Thymus (tissue), 11 donors: ENCODE measurements at regions not wholly inside any gene's neighbourhood (a gene's known extent, or its start where the extent isn't known, plus 50 kb on each side); places are given as distances from the start of the nearest gene placed in this dataset.

Experiments used
- DNase-seq, 9 donors: peaks; one replicate each; pipeline ENCODE4 v3.0.0-alpha.2; 2013; ENCODE audit warnings: low spot score in 9 of 9, low read depth in 6 of 9, missing footprints in 1 of 9
- H3K27ac ChIP-seq, 2 donors: one replicate each; pipeline ENCODE4 v1.5.1; 2013; ENCODE audit warnings: control low read depth in 1 of 2, low read depth in 1 of 2, low read length in 1 of 2, mild to moderate bottlenecking in 1 of 2, moderate library complexity in 1 of 2
- H3K27me3 ChIP-seq, 2 donors: one replicate each; pipeline ENCODE4 v1.5.1; 2013; ENCODE audit warnings: low read length in 1 of 2; ENCODE audit not compliant: control insufficient read depth in 2 of 2, insufficient read depth in 1 of 2
- H3K36me3 ChIP-seq, 2 donors: one replicate each; pipeline ENCODE4 v1.5.1; 2013; ENCODE audit warnings: low read length in 1 of 2, mild to moderate bottlenecking in 1 of 2, moderate library complexity in 1 of 2; ENCODE audit not compliant: control insufficient read depth in 2 of 2, insufficient read depth in 2 of 2
- H3K4me1 ChIP-seq, 2 donors: one replicate each; pipeline ENCODE4 v1.5.1; 2013; ENCODE audit warnings: low read length in 2 of 2; ENCODE audit not compliant: control insufficient read depth in 2 of 2, insufficient read depth in 2 of 2
- H3K4me3 ChIP-seq, 2 donors: one replicate each; pipeline ENCODE4 v1.5.1; 2013; ENCODE audit warnings: low read length in 2 of 2, control low read depth in 1 of 2, mild to moderate bottlenecking in 1 of 2
- H3K9me3 ChIP-seq, 2 donors: one replicate each; pipeline ENCODE4 v1.5.1; 2013; ENCODE audit warnings: low read length in 1 of 2, mild to moderate bottlenecking in 1 of 2; ENCODE audit not compliant: control insufficient read depth in 2 of 2, insufficient read depth in 1 of 2
- WGBS: extraction: QIAGEN DNeasy Blood & Tissue Kit; methylation state at CpG from one replicate; pipeline ENCODE4 v1.1.7; 2013; 5-methylcytosine and 5-hydroxymethylcytosine counted together
- donor health status: healthy.

DNA sequence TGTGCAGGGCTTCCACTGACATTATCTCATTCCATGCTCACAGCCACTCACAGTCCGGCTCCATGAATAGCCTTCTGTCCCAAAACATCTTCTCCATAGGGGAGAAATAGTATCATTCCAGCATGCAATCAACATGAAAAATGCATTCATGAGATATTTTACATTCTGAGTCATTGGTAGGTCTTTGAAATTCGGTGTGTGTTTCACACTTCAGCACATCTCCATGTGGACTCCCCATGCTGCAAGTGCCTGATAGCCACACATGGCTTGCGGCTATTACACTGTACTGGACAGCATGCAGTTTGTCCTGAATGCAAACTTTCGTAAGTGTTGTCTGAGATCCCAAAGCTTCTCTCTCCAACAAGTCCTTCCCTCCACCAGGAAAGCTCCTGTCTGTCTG is 449.3 kb downstream of the MED13L start:
- no peaks in the 10 kb centered on the region for H3K4me1 ChIP-seq
- 88% methylated on average over 4 of the region's 4 CpGs for WGBS

DNA sequence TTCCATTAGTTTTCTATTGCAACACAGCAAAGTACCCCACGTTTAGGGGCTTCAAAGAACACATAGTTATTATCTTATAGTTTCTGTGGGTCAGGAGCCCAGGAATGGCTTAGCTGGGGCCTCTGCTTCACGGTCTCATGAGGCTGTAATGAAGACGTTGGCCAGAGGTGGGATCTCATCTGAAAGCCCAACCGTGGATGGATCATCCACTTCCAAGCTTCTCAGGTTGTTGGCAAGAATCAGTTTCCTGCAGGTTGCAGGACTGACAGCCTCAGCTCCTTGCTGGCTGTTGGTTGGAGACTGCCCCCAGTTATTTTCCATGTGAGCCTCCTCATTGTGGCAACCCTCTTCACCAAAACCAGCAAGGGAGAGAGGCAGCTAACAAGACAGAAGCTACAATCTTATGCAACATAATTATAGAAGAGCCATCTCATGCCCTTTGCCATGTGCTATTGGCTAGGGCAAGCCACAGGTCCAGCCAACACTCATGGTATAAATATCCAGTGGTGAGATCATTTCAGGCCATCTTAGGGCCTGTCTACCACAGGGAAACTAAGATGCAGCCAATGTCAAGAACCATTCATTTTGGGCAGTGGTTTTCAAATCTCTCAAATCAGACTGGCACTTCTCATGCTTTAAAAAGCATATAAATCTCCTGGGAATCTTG is 452.4 kb downstream of the MED13L start:
- WGBS = 92% methylated on average over 4 of the region's 4 CpGs

More for the DNA sequence above, 449.3 kb downstream of the MED13L start:
- no peak for DNase-seq
- peaks cover 0 to 6% of the 10 kb centered on the region in 2 donors for H3K9me3 ChIP-seq
- no peak overlapping the region for H3K27ac ChIP-seq
- H3K36me3 ChIP-seq = no peaks in the 10 kb centered on the region
- H3K27me3 ChIP-seq = peaks cover 0 to 2% of the 10 kb centered on the region in 2 donors
- no peak overlapping the region for H3K4me3 ChIP-seq

GRCh38 chr12:115823635-115824034 is 453.9 kb downstream of the MED13L start:
- peaks cover 0 to 6% of the 10 kb centered on the region in 2 donors for H3K9me3 ChIP-seq
- no peak overlapping the region for H3K4me3 ChIP-seq
- no peaks in the 10 kb centered on the region for H3K27me3 ChIP-seq
- no peaks in the 10 kb centered on the region for H3K4me1 ChIP-seq
- no peak overlapping the region for H3K27ac ChIP-seq
- 31% methylated on average over 5 of the region's 5 CpGs for WGBS
- DNase-seq = no peak
- no peaks in the 10 kb centered on the region for H3K36me3 ChIP-seq

More for the DNA sequence above, 452.4 kb downstream of the MED13L start:
- no peak overlapping the region for H3K4me3 ChIP-seq
- no peak for DNase-seq
- H3K4me1 ChIP-seq = no peaks in the 10 kb centered on the region
- H3K36me3 ChIP-seq = no peaks in the 10 kb centered on the region
- H3K27me3 ChIP-seq = no peaks in the 10 kb centered on the region
- H3K9me3 ChIP-seq = peaks cover 0 to 6% of the 10 kb centered on the region in 2 donors
- H3K27ac ChIP-seq = no peak overlapping the region

DNA sequence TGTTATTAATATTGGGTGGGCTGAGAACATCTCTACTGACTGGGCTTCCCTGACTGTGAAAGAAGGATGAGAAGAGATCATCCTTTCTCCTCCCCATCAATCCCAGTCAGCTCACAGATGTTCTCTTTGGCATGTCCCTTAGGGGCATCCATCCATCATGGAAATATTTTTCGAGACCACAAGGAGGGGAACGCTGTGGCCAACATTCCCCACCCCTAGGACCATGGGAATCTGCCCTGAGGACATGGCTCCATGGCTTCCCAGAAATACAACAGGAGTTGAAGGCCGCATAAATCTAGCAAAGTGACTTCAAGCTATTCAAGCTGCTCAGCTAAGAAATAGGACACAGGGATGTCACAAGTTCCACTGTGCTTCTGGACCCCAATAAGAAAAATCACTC is 456.8 kb downstream of the MED13L start:
- no peaks in the 10 kb centered on the region for H3K36me3 ChIP-seq
- no peaks in the 10 kb centered on the region for H3K4me1 ChIP-seq
- H3K27ac ChIP-seq = no peak overlapping the region
- DNase-seq = no peak
- no peaks in the 10 kb centered on the region for H3K27me3 ChIP-seq
- peaks cover 0 to 6% of the 10 kb centered on the region in 2 donors for H3K9me3 ChIP-seq
- 82% methylated on average over 3 of the region's 3 CpGs for WGBS
- H3K4me3 ChIP-seq = no peak overlapping the region

DNA sequence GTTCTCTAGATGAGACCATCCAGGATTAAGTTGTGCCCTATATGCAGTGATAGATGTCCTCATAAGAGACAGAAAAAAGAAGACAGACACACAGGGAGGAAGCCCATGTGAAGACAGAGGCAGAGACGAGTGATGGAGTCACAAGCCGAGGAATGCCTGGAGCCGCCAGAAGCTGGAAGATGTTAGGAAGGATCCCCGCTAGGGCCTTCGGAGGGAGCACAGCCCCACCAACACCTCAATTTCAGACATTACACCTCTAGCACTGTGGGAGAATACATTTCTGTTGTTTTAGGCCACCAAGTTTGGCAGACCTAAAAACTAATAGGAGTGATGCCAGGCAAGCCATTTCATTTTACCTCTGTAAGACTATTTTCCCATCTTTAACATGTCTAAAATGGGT is 458.5 kb downstream of the MED13L start:
- no peaks in the 10 kb centered on the region for H3K36me3 ChIP-seq
- no peaks in the 10 kb centered on the region for H3K9me3 ChIP-seq
- H3K27ac ChIP-seq = no peak overlapping the region
- 90% methylated on average over 5 of the region's 5 CpGs for WGBS
- no peaks in the 10 kb centered on the region for H3K4me1 ChIP-seq
- no peak overlapping the region for H3K4me3 ChIP-seq
- no peaks in the 10 kb centered on the region for H3K27me3 ChIP-seq
- DNase-seq = no peak

- no peaks in the 10 kb centered on the region for H3K27me3 ChIP-seq
- no peak overlapping the region for H3K27ac ChIP-seq
- H3K4me3 ChIP-seq = no peak overlapping the region
- no peak for DNase-seq
- no peaks in the 10 kb centered on the region for H3K9me3 ChIP-seq
- H3K4me1 ChIP-seq = no peaks in the 10 kb centered on the region
- H3K36me3 ChIP-seq = no peaks in the 10 kb centered on the region
- 85% methylated on average over 9 of the region's 9 CpGs for WGBS
These were observed 460.1 kb downstream of the MED13L start for GRCh38 chr12:115817389-115817788.

GRCh38 chr12:115815924-115816323 is 461.6 kb downstream of the MED13L start:
- WGBS = 85% methylated on average over 7 of the region's 7 CpGs
- no peak for DNase-seq
- Histone ChIP-seq H3K9me3 (no peaks in the 10 kb centered on the region), H3K36me3 (no peaks in the 10 kb centered on the region), H3K27me3 (no peaks in the 10 kb centered on the region), H3K4me3 (no peak overlapping the region), H3K27ac (no peak overlapping the region), H3K4me1 (no peaks in the 10 kb centered on the region)

GRCh38 chr12:115813256-115813655 is 464.2 kb downstream of the MED13L start:
- Histone ChIP-seq H3K36me3 (no peaks in the 10 kb centered on the region), H3K9me3 (no peaks in the 10 kb centered on the region), H3K4me3 (no peak overlapping the region), H3K4me1 (no peaks in the 10 kb centered on the region), H3K27me3 (no peaks in the 10 kb centered on the region), H3K27ac (no peak overlapping the region)
- DNase-seq = no peak
- 63% methylated on average over 2 of the region's 2 CpGs for WGBS

DNA sequence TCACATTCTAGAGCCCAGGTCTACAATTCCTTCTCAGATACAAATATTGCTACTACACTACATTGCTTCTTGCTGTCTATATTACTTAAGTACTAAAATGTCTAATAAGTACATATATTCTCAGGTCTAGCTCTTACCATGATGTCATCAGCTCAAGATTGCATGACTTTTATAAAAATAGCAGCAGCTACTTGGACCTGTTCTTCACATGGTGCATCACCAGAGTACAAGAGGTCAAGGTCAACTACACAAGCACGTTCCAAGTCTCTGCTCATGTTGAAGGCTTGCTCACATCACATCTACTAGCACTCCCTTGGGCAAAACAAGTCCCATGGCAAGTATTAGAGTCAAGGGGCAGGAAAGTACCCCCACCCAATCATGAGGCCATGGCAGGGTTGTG is 465.6 kb downstream of the MED13L start:
- no peaks in the 10 kb centered on the region for H3K27me3 ChIP-seq
- WGBS = 96% methylated on average over 1 of the region's 1 CpG

More for the DNA sequence above, 465.6 kb downstream of the MED13L start:
- no peak for DNase-seq
- no peak overlapping the region for H3K27ac ChIP-seq
- no peaks in the 10 kb centered on the region for H3K4me1 ChIP-seq
- no peaks in the 10 kb centered on the region for H3K9me3 ChIP-seq
- no peaks in the 10 kb centered on the region for H3K36me3 ChIP-seq
- no peak overlapping the region for H3K4me3 ChIP-seq
